Suprapubic skin (tissue), 4 donors: ENCODE measurements at regions not wholly inside any gene's neighbourhood (a gene's known extent, or its start where the extent isn't known, plus 50 kb on each side); places are given as distances from the start of the nearest gene placed in this dataset.
"Not testable (repeated sequence)": the region's sequence is repeated elsewhere in the genome, so short reads cannot be mapped to it uniquely, and the experiment has no call there.

Experiments
- CTCF ChIP-seq, 2 donors: fragments of 200-600 bp in 1 of 2; fragments of 450-650 bp in 1 of 2; sonication (generic) in 1 of 2; IDR thresholded peaks; one replicate each; pipeline ENCODE4 v1.5.1; 2016 to 2019; ENCODE audit warnings: antibody characterized with exemption in 2 of 2, mild to moderate bottlenecking in 1 of 2, moderate library complexity in 1 of 2
- EP300 ChIP-seq: sonication (generic); formaldehyde crosslinking; IDR thresholded peaks from one replicate; pipeline ENCODE4 v1.6.1; 2017; ENCODE audit warnings: antibody characterized with exemption
- POLR2A ChIP-seq, 2 donors: fragments of 450-650 bp; IDR thresholded peaks; one replicate each; pipeline ENCODE4 v1.6.1; 2017; ENCODE audit warnings: antibody characterized with exemption in 2 of 2, mild to moderate bottlenecking in 2 of 2, moderate library complexity in 2 of 2
- POLR2AphosphoS5 ChIP-seq, 3 donors: sonication (generic); formaldehyde crosslinking; IDR thresholded peaks; one replicate each; pipeline ENCODE4 v1.6.1; 2017; ENCODE audit warnings: antibody characterized with exemption in 3 of 3

GRCh38 chr2:91515966-91516365 is 2824.5 kb downstream of the RPIA start:
- not testable (repeated sequence) for TF ChIP-seq CTCF (IDR thresholded peaks at IDR 0.05); POLR2A (IDR thresholded peaks at IDR 0.05); POLR2AphosphoS5 (IDR thresholded peaks at IDR 0.05); EP300
